GM12878 (cell line): ENCODE measurements at regions not wholly inside any gene's neighbourhood (a gene's known extent, or its start where the extent isn't known, plus 50 kb on each side); places are given as distances from the start of the nearest gene placed in this dataset.

Source experiments
- ATAC-seq: fragments of 200-7000 bp; cut with Tn5 transposase; 3 replicates; pipeline ENCODE4 v1.9.1; 2020; ENCODE audit warnings: mild to moderate bottlenecking, moderate library complexity
- BruUV-seq: library from RNA; stranded (reverse); fragments of 400-500 nt; replicated peaks from 2 replicates; lab custom pipeline; 2021; lab: Mats Ljungman, UMichigan
- CTCF ChIA-PET: fragments of 300-600 bp; sonication (Branson Sonifier 250); formaldehyde crosslinking; extraction: SDS; loops from one replicate; lab custom pipeline; 2021; ENCODE audit warnings: inconsistent platforms; lab: Yijun Ruan, JAX
- POLR2A ChIA-PET: fragments of 350-600 bp; formaldehyde crosslinking; extraction: SDS; loops from one replicate; lab custom pipeline; 2021; ENCODE audit warnings: inconsistent platforms; lab: Charles Lee
- RAD21 ChIA-PET: fragments of 300-600 bp; sonication (Branson Sonifier 250); formaldehyde crosslinking; loops from one replicate; lab custom pipeline; 2023; ENCODE audit warnings: antibody characterized with exemption; ENCODE audit not compliant: unreplicated experiment; lab: Charles Lee
- SMC1A ChIA-PET: fragments of 300-600 bp; sonication (Branson Sonifier 250); formaldehyde crosslinking; loops from one replicate; lab custom pipeline; 2023; ENCODE audit not compliant: unreplicated experiment, uncharacterized antibody; lab: Charles Lee
- DNase-seq: peaks from one replicate; pipeline ENCODE4 v3.0.0-alpha.2; 2011; ENCODE audit warnings: low read depth, low spot score
- FAIRE-seq: peaks from 3 replicates; lab custom pipeline; 2011; peaks lifted over from hg19 to GRCh38; lab: Jason Lieb, UNC
- H2AFZ ChIP-seq: 2 replicates; pipeline ENCODE4 v1.6.0; 2011; ENCODE audit warnings: low read depth, low read length, control low read depth; ENCODE audit not compliant: control insufficient read depth
- H3K27ac ChIP-seq: 2 replicates; pipeline ENCODE4 v1.5.1; 2011; ENCODE audit warnings: control low read depth; ENCODE audit not compliant: control insufficient read depth, insufficient read depth
- H3K27me3 ChIP-seq, 2 experiments: replicated peaks in 1 of 2; 2 replicates each; pipeline versions ENCODE4 v1.6.0 to v1.6.1; 2011; ENCODE audit warnings: low read length in 1 of 2; ENCODE audit not compliant: control insufficient read depth in 2 of 2, insufficient read depth in 2 of 2
- H3K36me3 ChIP-seq, 2 experiments: 2 replicates each; pipeline ENCODE4 v1.5.1; 2011; ENCODE audit warnings: low read length in 1 of 2; ENCODE audit not compliant: control insufficient read depth in 2 of 2, insufficient read depth in 2 of 2
- H3K4me1 ChIP-seq: 2 replicates; pipeline ENCODE4 v1.6.1; 2011; ENCODE audit warnings: mild to moderate bottlenecking, low read length, moderate library complexity, mixed read lengths; ENCODE audit not compliant: control insufficient read depth, insufficient read depth
- H3K4me2 ChIP-seq: 2 replicates; pipeline ENCODE4 v1.6.0; 2011; ENCODE audit warnings: control low read depth; ENCODE audit not compliant: control insufficient read depth, insufficient read depth
- H3K4me3 ChIP-seq: fragments of 200-600 bp; sonication (generic); 2 replicates; pipeline ENCODE4 v1.5.1; 2016
- H3K79me2 ChIP-seq: 2 replicates; pipeline ENCODE4 v1.6.0; 2011; ENCODE audit warnings: low read length; ENCODE audit not compliant: control insufficient read depth, insufficient read depth
- H3K9ac ChIP-seq: 2 replicates; pipeline ENCODE4 v1.8.0; 2011; ENCODE audit warnings: low read length, control low read depth, mixed read lengths; ENCODE audit not compliant: control insufficient read depth, insufficient read depth
- H3K9me3 ChIP-seq: replicated peaks from 3 replicates; pipeline ENCODE4 v1.5.1; 2011; ENCODE audit warnings: mild to moderate bottlenecking, low read length; ENCODE audit not compliant: control insufficient read depth, insufficient read depth
- H4K20me1 ChIP-seq: 2 replicates; pipeline ENCODE4 v1.6.0; 2011; ENCODE audit not compliant: control insufficient read depth, insufficient read depth
- CREM ChIP-seq: IDR thresholded peaks from 2 replicates; pipeline ENCODE4 v1.6.1; 2014; ENCODE audit warnings: antibody characterized with exemption, low read depth
- EZH2 ChIP-seq: IDR thresholded peaks from 2 replicates; pipeline ENCODE4 v1.6.1; 2012; ENCODE audit warnings: low read depth, mild to moderate bottlenecking, control low read depth, inconsistent platforms, low read length, borderline replicate concordance; ENCODE audit not compliant: control insufficient read depth
- FOS ChIP-seq: IDR thresholded peaks from 3 replicates; pipeline ENCODE4 v1.6.1; 2011; ENCODE audit warnings: borderline replicate concordance; ENCODE audit not compliant: insufficient read length; ENCODE audit errors: extremely low read depth
- HCFC1 ChIP-seq: fragments of 150-350 bp; IDR thresholded peaks from 2 replicates; pipeline ENCODE4 v1.6.1; 2014; ENCODE audit warnings: low read length
- IRF3 ChIP-seq: fragments of 450-650 bp; IDR thresholded peaks from 2 replicates; pipeline ENCODE4 v1.6.1; 2014; ENCODE audit warnings: mild to moderate bottlenecking
- NFYA ChIP-seq: IDR thresholded peaks from 2 replicates; pipeline ENCODE4 v1.6.1; 2011; ENCODE audit warnings: low read depth, mild to moderate bottlenecking, low read length, improper control_type of control experiment, borderline replicate concordance
- NR2C1 ChIP-seq: fragments of 450-650 bp; IDR thresholded peaks from 2 replicates; pipeline ENCODE4 v1.6.1; 2017; ENCODE audit warnings: antibody characterized with exemption, mild to moderate bottlenecking, moderate library complexity
- NR2C2 ChIP-seq: IDR thresholded peaks from 2 replicates; pipeline ENCODE4 v1.6.1; 2011; ENCODE audit warnings: borderline replicate concordance, low read depth; ENCODE audit not compliant: control insufficient read depth, insufficient read length
- POLR2AphosphoS2 ChIP-seq: IDR thresholded peaks from 2 replicates; pipeline ENCODE4 v1.6.1; 2011; ENCODE audit warnings: low read depth, mild to moderate bottlenecking, low read length, improper control_type of control experiment, moderate library complexity
- RELA ChIP-seq: fragments of 450-650 bp; IDR thresholded peaks from 2 replicates; pipeline ENCODE4 v1.8.0; 2014; ENCODE audit warnings: borderline replicate concordance; ENCODE audit not compliant: partially characterized antibody
- ZNF24 ChIP-seq: fragments of 450-650 bp; IDR thresholded peaks from 2 replicates; pipeline ENCODE4 v1.6.1; 2017; ENCODE audit warnings: antibody characterized with exemption, mild to moderate bottlenecking
- ZSCAN29 ChIP-seq: fragments of 450-650 bp; IDR thresholded peaks from 2 replicates; pipeline ENCODE4 v1.6.1; 2017; ENCODE audit warnings: mild to moderate bottlenecking, moderate library complexity
- WGBS: methylation state at CpG from one replicate; pipeline ENCODE4 v1.1.6; 2016; ENCODE audit warnings: low lambda C conversion rate; ENCODE audit not compliant: insufficient replicate concordance, insufficient coverage; ENCODE audit errors: missing lambda C conversion rate; 5-methylcytosine and 5-hydroxymethylcytosine counted together
- in situ Hi-C: fragments of 300-500 bp; cut with MboI; formaldehyde crosslinking; loops from 9 replicates; pipeline ENCODE4 v1.14.3; 2018; ENCODE audit warnings: mixed read lengths
- intact Hi-C: fragments of 100-400 bp; cut with micrococcal nuclease; formaldehyde crosslinking; loops from one replicate; pipeline ENCODE4 v1.14.2; 2022; ENCODE audit not compliant: unreplicated experiment

- no peaks in the 10 kb centered on the region for H4K20me1 ChIP-seq
- H2AFZ ChIP-seq = no peak overlapping the region
- FAIRE-seq = no peak
- H3K27me3 ChIP-seq = no peaks in the 10 kb centered on the region
- no peaks in the 10 kb centered on the region for H3K4me1 ChIP-seq
- ChIA-PET POLR2A (no interaction called here), CTCF (interaction anchor here (1.8 kb wide), 1 partner anchor 14 kb away, joined by 4 read pairs; no protein-coding TSS in a partner anchor), RAD21 (no interaction called here), SMC1A (interaction anchor here (1.0 to 1.4 kb wide), 2 partner anchors 12 to 19 kb away, joined by 3 to 4 read pairs; no protein-coding TSS in a partner anchor)
- TF ChIP-seq HCFC1 (no peak), ZNF24 (peak; percentile 88)
- no peak for ATAC-seq
- DNase-seq = no peak
- H3K9ac ChIP-seq = no peak overlapping the region
- 28% methylated on average over 6 of the region's 6 CpGs for WGBS
- no peaks in the 10 kb centered on the region; the same call in none of the 3 replicates for H3K9me3 ChIP-seq
- H3K36me3 ChIP-seq = no peaks in the 10 kb centered on the region
- intact Hi-C loops (no loop called here), in situ Hi-C loops (no loop called here)
- no peaks in the 10 kb centered on the region for H3K79me2 ChIP-seq
- BruUV-seq = no TSS peak
- H3K4me3 ChIP-seq = no peak overlapping the region
- no peak overlapping the region for H3K27ac ChIP-seq
- no peak overlapping the region for H3K4me2 ChIP-seq
These were observed 408.2 kb upstream of the CBLB start for GRCh38 chr3:106276755-106277612.

- no peak for FAIRE-seq
- no peak overlapping the region for H3K4me2 ChIP-seq
- H3K27ac ChIP-seq = no peak overlapping the region
- H4K20me1 ChIP-seq = no peaks in the 10 kb centered on the region
- BruUV-seq = no TSS peak
- WGBS = 100% methylated on average over 1 of the region's 1 CpG
- POLR2A ChIA-PET = interaction anchor here (0.5 kb wide), 1 partner anchor 601 kb away, joined by 4 read pairs; no protein-coding TSS in a partner anchor
- in situ Hi-C loops = no loop called here
- CTCF ChIA-PET = interaction anchor here (1.8 kb wide), 1 partner anchor 14 kb away, joined by 4 read pairs; no protein-coding TSS in a partner anchor
- TF ChIP-seq ZSCAN29 = no peak
- no peak for TF ChIP-seq POLR2AphosphoS2
- no peak for TF ChIP-seq RELA
- no peak for TF ChIP-seq NFYA
- TF ChIP-seq NR2C1 = no peak
- no peak for TF ChIP-seq EZH2
- TF ChIP-seq FOS = no peak
- no peak for TF ChIP-seq IRF3
- TF ChIP-seq CREM = no peak
- TF ChIP-seq NR2C2 = no peak
- no peak for ATAC-seq
- intact Hi-C loops = no loop called here
- no peaks in the 10 kb centered on the region for H3K79me2 ChIP-seq
- RAD21 ChIA-PET = no interaction called here
- H3K4me1 ChIP-seq = no peaks in the 10 kb centered on the region
- H3K9me3 ChIP-seq = no peaks in the 10 kb centered on the region; the same call in none of the 3 replicates
- no peaks in the 10 kb centered on the region for H3K27me3 ChIP-seq
- no peaks in the 10 kb centered on the region for H3K36me3 ChIP-seq
- SMC1A ChIA-PET = interaction anchor here (0.8 to 1.4 kb wide), 3 partner anchors 12 to 25 kb away, joined by 3 to 4 read pairs (median 3); no protein-coding TSS in a partner anchor
- no peak overlapping the region for H2AFZ ChIP-seq
- no peak for DNase-seq
- H3K4me3 ChIP-seq = no peak overlapping the region
- H3K9ac ChIP-seq = no peak overlapping the region
These were observed 408.9 kb upstream of the CBLB start for GRCh38 chr3:106277731-106278130.
